B cell (primary cell): ENCODE measurements at regions not wholly inside any gene's neighbourhood (a gene's known extent, or its start where the extent isn't known, plus 50 kb on each side); places are given as distances from the start of the nearest gene placed in this dataset.

ENCODE experiments used
- ATAC-seq: fragments of 200-7000 bp; cut with Tn5 transposase; one replicate; pipeline ENCODE4 v1.10.0; 2021; ENCODE audit warnings: low read depth, mild to moderate bottlenecking, moderate number of reproducible peaks, moderate library complexity
- CTCF ChIA-PET: fragments of 350-600 bp; sonication (Branson Sonifier 250); formaldehyde crosslinking; loops from one replicate; lab custom pipeline; 2021; ENCODE audit warnings: antibody characterized with exemption, inconsistent platforms; lab: Charles Lee
- POLR2A ChIA-PET: fragments of 350-600 bp; sonication (Branson Sonifier 250); formaldehyde crosslinking; loops from one replicate; lab custom pipeline; 2021; ENCODE audit warnings: antibody characterized with exemption; lab: Charles Lee
- DNase-seq: peaks from one replicate; pipeline ENCODE4 v3.0.0; 2013
- H2AFZ ChIP-seq: 2 replicates; pipeline ENCODE4 v1.6.1; 2012; ENCODE audit warnings: mild to moderate bottlenecking, low read depth, low read length; ENCODE audit not compliant: insufficient read depth, poor library complexity, severe bottlenecking
- H3K27ac ChIP-seq, 2 donors: 1 replicate in 1 of 2; 2 replicates in 1 of 2; pipeline ENCODE4 v1.5.1; 2012 to 2013; ENCODE audit warnings: low read length in 2 of 2, mild to moderate bottlenecking in 2 of 2, moderate library complexity in 1 of 2
- H3K27me3 ChIP-seq, 4 experiments: fragments of 200-600 bp in 1 of 4; sonication (generic) in 1 of 4; replicated peaks in 1 of 4; 1 replicate in 2 of 4; 2 replicates in 2 of 4; pipeline versions ENCODE4 v1.6.1 to v1.7.0; 2013 to 2016; ENCODE audit warnings: low read length in 3 of 4, mild to moderate bottlenecking in 2 of 4, mixed read lengths in 1 of 4, moderate library complexity in 1 of 4; ENCODE audit not compliant: insufficient read depth in 4 of 4, control insufficient read depth in 3 of 4; ENCODE audit errors: control extremely low read depth in 1 of 4
- H3K36me3 ChIP-seq, 2 experiments: replicated peaks in 1 of 2; 1 replicate in 1 of 2; 2 replicates in 1 of 2; pipeline versions ENCODE4 v1.6.1 to v1.7.1; 2013; ENCODE audit warnings: low read length in 1 of 2; ENCODE audit not compliant: insufficient read depth in 2 of 2, control insufficient read depth in 1 of 2; ENCODE audit errors: control extremely low read depth in 1 of 2, extremely low read depth in 1 of 2
- H3K4me1 ChIP-seq, 2 donors: fragments of 200-600 bp in 1 of 2; sonication (generic) in 1 of 2; 1 replicate in 1 of 2; 2 replicates in 1 of 2; pipeline versions ENCODE4 v1.5.1 to v1.6.1; 2013 to 2017; ENCODE audit warnings: low read length in 2 of 2; ENCODE audit not compliant: control insufficient read depth in 2 of 2, insufficient read depth in 2 of 2
- H3K4me2 ChIP-seq: replicated peaks from 2 replicates; pipeline ENCODE3; 2012; ENCODE audit warnings: mild to moderate bottlenecking, low read depth, low read length; ENCODE audit not compliant: poor library complexity, severe bottlenecking
- H3K4me3 ChIP-seq, 5 experiments: fragments of 200-600 bp in 1 of 5; sonication (generic) in 1 of 5; 1 replicate in 3 of 5; 2 replicates in 2 of 5; pipeline versions ENCODE4 v1.5.1 to v1.7.0; 2011 to 2016; ENCODE audit warnings: low read length in 4 of 5, mild to moderate bottlenecking in 4 of 5, low read depth in 2 of 5, control low read depth in 1 of 5, moderate library complexity in 1 of 5; ENCODE audit not compliant: insufficient read depth in 1 of 5; ENCODE audit errors: control extremely low read depth in 1 of 5, extremely low read depth in 1 of 5
- H3K79me2 ChIP-seq: fragments of 200-600 bp; sonication (generic); one replicate; pipeline ENCODE4 v1.6.0; 2016; ENCODE audit warnings: low read length; ENCODE audit not compliant: control insufficient read depth, insufficient read depth
- H3K9ac ChIP-seq: fragments of 200-600 bp; sonication (generic); 2 replicates; pipeline ENCODE4 v1.6.1; 2017; ENCODE audit warnings: mild to moderate bottlenecking, low read length, moderate library complexity
- H3K9me3 ChIP-seq, 3 donors: one replicate each; pipeline versions ENCODE4 v1.6.1 to v1.7.1; 2013; ENCODE audit warnings: low read length in 2 of 3; ENCODE audit not compliant: control insufficient read depth in 2 of 3, insufficient read depth in 1 of 3; ENCODE audit errors: control extremely low read depth in 1 of 3
- H4K20me1 ChIP-seq: 2 replicates; pipeline ENCODE4 v1.6.0; 2012; ENCODE audit warnings: mild to moderate bottlenecking, low read length; ENCODE audit not compliant: insufficient read depth, control insufficient read depth, poor library complexity, severe bottlenecking
- H3K27ac Mint-ChIP-seq: one replicate; pipeline ENCODE4 v1.8.0; 2021; ENCODE audit warnings: mixed read lengths
- H3K27me3 Mint-ChIP-seq: one replicate; pipeline ENCODE4 v1.8.0; 2021; ENCODE audit warnings: mixed read lengths
- H3K4me1 Mint-ChIP-seq: one replicate; pipeline ENCODE4 v1.8.0; 2021; ENCODE audit warnings: mixed read lengths
- H3K4me3 Mint-ChIP-seq: one replicate; pipeline ENCODE4 v1.8.0; 2021; ENCODE audit warnings: mixed read lengths
- H3K9me3 Mint-ChIP-seq: one replicate; pipeline ENCODE4 v1.8.0; 2022; ENCODE audit warnings: mixed read lengths; ENCODE audit not compliant: insufficient read depth
- CTCF ChIP-seq: fragments of 200-600 bp; IDR thresholded peaks from one replicate; pipeline ENCODE4 v1.8.0; 2022; ENCODE audit warnings: antibody characterized with exemption, mild to moderate bottlenecking
- EZH2 ChIP-seq: IDR thresholded peaks from 2 replicates; pipeline ENCODE4 v1.6.1; 2012; ENCODE audit warnings: borderline replicate concordance, low read depth, mild to moderate bottlenecking, moderate library complexity, low read length; ENCODE audit not compliant: insufficient read depth, poor library complexity, severe bottlenecking
- whole genome bisulfite sequencing: methylation state at CpG from one replicate; pipeline ENCODE4 v1.1.5; 2013; ENCODE audit warnings: missing lambda C conversion rate; ENCODE audit not compliant: insufficient coverage; 5-methylcytosine and 5-hydroxymethylcytosine counted together
- intact Hi-C: fragments of 100-400 bp; cut with micrococcal nuclease; formaldehyde crosslinking; loops from one replicate; pipeline ENCODE4 v1.10.0; 2022

GRCh38 chr4:19829101-19829500 is 422.6 kb upstream of the SLIT2 start:
- no peak overlapping the region for H2AFZ ChIP-seq
- H3K27ac Mint-ChIP-seq: no peak overlapping the region
- H3K9ac ChIP-seq: no peak overlapping the region
- H3K9me3 Mint-ChIP-seq: no peaks in the 10 kb centered on the region
- no peaks in the 10 kb centered on the region for H3K27me3 ChIP-seq
- TF ChIP-seq EZH2: no peak
- no peak for TF ChIP-seq CTCF
- no peak overlapping the region for H3K4me2 ChIP-seq
- no peaks in the 10 kb centered on the region for H3K36me3 ChIP-seq
- ChIA-PET POLR2A (no interaction called here), CTCF (no interaction called here)
- no peak overlapping the region for H3K27ac ChIP-seq
- ATAC-seq (no peak), DNase-seq (no peak)
- intact Hi-C loops: no loop called here
- H3K4me1 ChIP-seq: no peaks in the 10 kb centered on the region
- no peaks in the 10 kb centered on the region for H3K4me1 Mint-ChIP-seq
- no CpG with 5 or more reads among the region's 4 CpGs for WGBS
- H3K4me3 ChIP-seq: no peak overlapping the region
- no peaks in the 10 kb centered on the region for H4K20me1 ChIP-seq
- H3K9me3 ChIP-seq: peaks cover 0 to 6% (median 0%) of the 10 kb centered on the region in 3 donors
- no peaks in the 10 kb centered on the region for H3K79me2 ChIP-seq
- H3K27me3 Mint-ChIP-seq: no peaks in the 10 kb centered on the region
- no peak overlapping the region for H3K4me3 Mint-ChIP-seq

- CTCF ChIA-PET: no interaction called here
- no peaks in the 10 kb centered on the region for H3K4me1 Mint-ChIP-seq
- H3K36me3 ChIP-seq: no peaks in the 10 kb centered on the region
- H3K79me2 ChIP-seq: no peaks in the 10 kb centered on the region
- H3K27ac Mint-ChIP-seq: no peak overlapping the region
- no peaks in the 10 kb centered on the region for H3K9me3 Mint-ChIP-seq
- H3K4me3 ChIP-seq: no peak overlapping the region
- no peaks in the 10 kb centered on the region for H3K27me3 ChIP-seq
- no peak overlapping the region for H3K9ac ChIP-seq
- no peaks in the 10 kb centered on the region for H4K20me1 ChIP-seq
- H3K9me3 ChIP-seq: peaks cover 0 to 6% (median 0%) of the 10 kb centered on the region in 3 donors
- no peak overlapping the region for H3K4me3 Mint-ChIP-seq
- H3K27ac ChIP-seq: no peak overlapping the region
- intact Hi-C loops: no loop called here
- H2AFZ ChIP-seq: no peak overlapping the region
- no peaks in the 10 kb centered on the region for H3K4me1 ChIP-seq
- DNase-seq (no peak), ATAC-seq (no peak)
- TF ChIP-seq CTCF (no peak), EZH2 (no peak)
- WGBS: no CpG with 5 or more reads among the region's 3 CpGs
- POLR2A ChIA-PET: no interaction called here
- H3K4me2 ChIP-seq: no peak overlapping the region
- H3K27me3 Mint-ChIP-seq: no peaks in the 10 kb centered on the region
These were observed 427.9 kb upstream of the SLIT2 start for GRCh38 chr4:19823781-19824180.
